Esophagus squamous epithelium (tissue), 5 donors: ENCODE measurements at regions not wholly inside any gene's neighbourhood (a gene's known extent, or its start where the extent isn't known, plus 50 kb on each side); places are given as distances from the start of the nearest gene placed in this dataset.
"Not testable (repeated sequence)": the region's sequence is repeated elsewhere in the genome, so short reads cannot be mapped to it uniquely, and the experiment has no call there.

Source experiments
- DNase-seq: peaks from one replicate; lab custom pipeline; 2025; lab: John Stamatoyannopoulos, UW
- H3K27ac ChIP-seq, 4 donors: fragments of 200-600 bp; sonication (generic); one replicate each; pipeline ENCODE4 v1.5.1; 2016 to 2019; ENCODE audit warnings: mild to moderate bottlenecking in 1 of 4
- H3K27me3 ChIP-seq, 4 donors: fragments of 200-600 bp; sonication (generic); 1 replicate in 3 of 4; 2 replicates in 1 of 4; pipeline versions ENCODE4 v1.5.1 to v1.6.0; 2017 to 2021; ENCODE audit warnings: antibody characterized with exemption in 1 of 4
- H3K36me3 ChIP-seq, 3 donors: fragments of 200-600 bp; sonication (generic); one replicate each; pipeline ENCODE4 v1.5.1; 2016 to 2019
- H3K4me1 ChIP-seq, 3 donors: fragments of 200-600 bp; sonication (generic); one replicate each; pipeline ENCODE4 v1.5.1; 2017 to 2019
- H3K4me3 ChIP-seq, 4 donors: fragments of 200-600 bp; sonication (generic); 1 replicate in 3 of 4; 2 replicates in 1 of 4; pipeline ENCODE4 v1.5.1; 2016 to 2019; ENCODE audit warnings: mild to moderate bottlenecking in 2 of 4, moderate library complexity in 1 of 4
- H3K9me3 ChIP-seq, 3 donors: fragments of 200-600 bp; sonication (generic); one replicate each; pipeline ENCODE4 v1.5.1; 2016 to 2019
- CTCF ChIP-seq, 6 experiments: fragments of 450-650 bp in 4 of 6; fragments of 200-600 bp in 2 of 6; sonication (generic) in 2 of 6; IDR thresholded peaks; one replicate each; pipeline ENCODE4 v1.5.1; 2016 to 2019; ENCODE audit warnings: antibody characterized with exemption in 6 of 6, mild to moderate bottlenecking in 4 of 6, moderate library complexity in 4 of 6
- POLR2A ChIP-seq, 4 donors: fragments of 450-650 bp; IDR thresholded peaks; one replicate each; pipeline ENCODE4 v1.6.1; 2017; ENCODE audit warnings: antibody characterized with exemption in 4 of 4, mild to moderate bottlenecking in 4 of 4, moderate library complexity in 3 of 4
- whole genome bisulfite sequencing, 2 donors: methylation state at CpG; one replicate each; pipeline ENCODE4 v1.1.5; 2018; 5-methylcytosine and 5-hydroxymethylcytosine counted together
- intact Hi-C: fragments of 100-400 bp; cut with DNase I; formaldehyde crosslinking; loops from one replicate; pipeline ENCODE4 v1.15.0; 2022
- donor health status: DM: yes; HTN: yes; CAD: no.

DNA sequence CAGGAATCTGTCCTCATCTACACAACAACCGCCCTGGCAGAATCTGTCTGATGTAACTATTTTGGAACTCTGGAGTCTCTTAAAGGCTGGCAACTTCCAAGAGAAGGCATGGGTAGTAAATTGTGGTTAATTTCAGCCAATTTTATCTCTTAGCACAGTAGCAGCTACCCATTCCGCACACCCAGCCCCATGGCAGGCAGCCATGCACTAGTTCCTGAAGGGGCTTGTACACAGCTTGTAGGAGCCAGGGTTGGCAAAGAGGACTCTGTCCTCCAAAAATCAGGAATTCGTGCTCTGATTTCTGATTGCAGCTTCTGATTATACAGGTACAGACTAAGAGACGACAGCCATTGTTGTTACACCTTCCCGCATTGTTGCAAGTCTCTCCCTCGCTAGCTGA, 155.9 kb downstream of the RNF144B start:
- no peak for DNase-seq
- WGBS, 2 donors, result 65 to 84% methylated on average over 5 to 6 of the region's 6 CpGs
- no peaks in the 10 kb centered on the region for H3K4me1 ChIP-seq
- intact Hi-C loops, result no loop called here
- peaks cover 0 to 7% (median 0%) of the 10 kb centered on the region in 3 donors for H3K9me3 ChIP-seq
- no peaks in the 10 kb centered on the region for H3K36me3 ChIP-seq
- H3K4me3 ChIP-seq, result no peak overlapping the region
- H3K27me3 ChIP-seq, result peaks cover 0 to 8% (median 0%) of the 10 kb centered on the region in 4 donors
- H3K27ac ChIP-seq, result no peak overlapping the region
- TF ChIP-seq CTCF (IDR thresholded peaks at IDR 0.05) (no peak), POLR2A (IDR thresholded peaks at IDR 0.05) (no peak)

DNA sequence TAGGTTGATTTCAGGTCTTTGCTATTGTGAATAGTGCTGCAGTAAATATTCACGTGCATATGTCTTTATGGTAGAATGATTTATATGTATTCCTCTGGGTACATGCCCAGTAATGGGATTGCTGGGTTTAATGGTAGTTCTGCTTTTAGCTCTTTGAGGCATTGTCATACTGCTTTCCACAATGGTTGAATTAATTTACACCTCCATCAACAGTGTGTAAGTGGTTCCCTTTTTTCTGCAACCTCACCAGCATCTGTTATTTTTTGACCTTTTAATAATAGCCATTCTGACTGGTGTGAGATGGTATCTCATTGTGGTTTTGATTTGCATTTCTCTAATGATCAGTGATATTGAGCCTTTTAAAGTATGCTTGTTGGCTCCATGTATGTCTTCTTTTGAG, 158.0 kb downstream of the RNF144B start:
- intact Hi-C loops, H3K27ac ChIP-seq, H3K4me3 ChIP-seq, H3K4me1 ChIP-seq, H3K9me3 ChIP-seq, H3K36me3 ChIP-seq, H3K27me3 ChIP-seq, DNase-seq: not testable (repeated sequence)
- WGBS, 2 donors, result 48 to 55% methylated on average over 1 of the region's 1 CpG

DNA sequence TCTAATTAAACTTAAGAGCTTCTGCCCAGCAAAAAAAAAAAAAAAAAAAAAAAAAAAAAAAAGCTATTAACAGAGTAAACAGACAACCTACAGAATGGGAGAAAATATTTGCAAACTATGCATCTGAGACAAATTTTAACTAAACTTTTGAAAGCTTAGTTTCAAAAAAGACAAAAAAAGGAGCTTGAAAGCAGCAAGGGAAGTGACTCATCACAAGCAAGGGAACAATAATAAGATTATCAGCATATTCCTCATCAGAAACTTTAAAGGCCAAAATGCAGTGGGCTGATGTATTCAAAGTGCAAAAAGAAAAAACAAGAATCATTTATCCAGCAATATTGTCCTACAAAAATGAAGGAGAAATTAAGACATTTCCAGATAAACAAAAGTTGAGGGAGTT, 158.6 kb downstream of the RNF144B start:
- H3K4me1 ChIP-seq, result no peaks in the 10 kb centered on the region
- H3K27ac ChIP-seq, result no peak overlapping the region
- no peak for DNase-seq
- no peak overlapping the region for H3K4me3 ChIP-seq
- no peak for TF ChIP-seq CTCF (IDR thresholded peaks at IDR 0.05)
- TF ChIP-seq POLR2A (IDR thresholded peaks at IDR 0.05), result no peak
- no peaks in the 10 kb centered on the region for H3K9me3 ChIP-seq
- H3K27me3 ChIP-seq, result no peaks in the 10 kb centered on the region
- H3K36me3 ChIP-seq, result no peaks in the 10 kb centered on the region
- intact Hi-C loops, result no loop called here

DNA sequence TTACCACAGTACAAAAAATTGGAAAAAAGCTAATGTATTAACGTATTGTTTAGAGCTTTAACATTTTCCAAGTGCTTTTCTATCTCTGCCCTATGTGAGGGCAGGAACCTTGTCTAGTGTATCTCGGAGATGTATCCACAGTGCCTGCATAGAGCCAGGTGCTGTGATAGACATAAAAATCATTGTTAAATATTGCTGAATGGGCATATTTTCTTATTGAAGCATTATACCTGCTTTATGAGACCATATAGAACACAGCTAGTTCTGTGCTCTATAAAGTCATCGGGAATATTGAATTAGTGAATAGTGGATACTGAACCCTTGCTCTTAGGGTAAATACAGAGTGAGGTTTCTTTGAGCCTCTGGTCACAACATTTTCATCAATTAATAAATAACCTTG, 163.0 kb downstream of the RNF144B start:
- Histone ChIP-seq H3K4me1 (no peaks in the 10 kb centered on the region), H3K27me3 (no peaks in the 10 kb centered on the region), H3K27ac (no peak overlapping the region), H3K9me3 (no peaks in the 10 kb centered on the region), H3K36me3 (no peaks in the 10 kb centered on the region), H3K4me3 (no peak overlapping the region)
- no peak for TF ChIP-seq CTCF (IDR thresholded peaks at IDR 0.05)
- no peak for TF ChIP-seq POLR2A (IDR thresholded peaks at IDR 0.05)
- intact Hi-C loops, result no loop called here
- WGBS, 2 donors, result 90 to 92% methylated on average over 3 of the region's 3 CpGs
- DNase-seq, result no peak

- 35 to 52% methylated on average over 2 of the region's 2 CpGs for WGBS, 2 donors
- DNase-seq, result no peak
- no peaks in the 10 kb centered on the region for H3K27me3 ChIP-seq
- no peaks in the 10 kb centered on the region for H3K36me3 ChIP-seq
- no peaks in the 10 kb centered on the region for H3K4me1 ChIP-seq
- TF ChIP-seq POLR2A (IDR thresholded peaks at IDR 0.05) (no peak), CTCF (IDR thresholded peaks at IDR 0.05) (no peak)
- H3K4me3 ChIP-seq, result no peak overlapping the region
- H3K9me3 ChIP-seq, result no peaks in the 10 kb centered on the region
- no peak overlapping the region for H3K27ac ChIP-seq
- intact Hi-C loops, result no loop called here
These were observed 164.1 kb downstream of the RNF144B start for GRCh38 chr6:18551228-18551627.

DNA sequence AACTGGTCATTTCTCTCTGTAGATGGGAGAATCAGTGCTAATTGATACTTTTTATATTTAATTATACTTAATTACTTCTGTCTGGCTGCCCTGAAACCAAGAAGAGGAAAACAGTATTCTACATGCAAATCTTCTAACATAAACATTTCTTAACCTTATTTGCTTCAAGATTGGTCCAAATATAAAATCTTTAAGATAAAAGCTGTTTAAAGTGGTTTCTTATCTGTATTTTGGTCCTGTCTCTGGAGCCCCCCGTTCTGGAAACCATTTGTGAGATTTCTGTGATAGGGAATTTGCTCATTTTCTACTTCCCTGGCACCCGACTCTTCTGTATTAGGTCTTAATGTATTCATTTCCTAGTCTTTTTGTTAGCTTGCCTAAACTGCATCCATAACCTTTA, 168.6 kb downstream of the RNF144B start:
- Histone ChIP-seq H3K9me3 (no peaks in the 10 kb centered on the region), H3K27ac (no peak overlapping the region), H3K36me3 (no peaks in the 10 kb centered on the region), H3K4me1 (peaks cover 0 to 2% (median 0%) of the 10 kb centered on the region in 3 donors), H3K4me3 (no peak overlapping the region), H3K27me3 (peaks cover 0 to 5% (median 0%) of the 10 kb centered on the region in 4 donors)
- TF ChIP-seq POLR2A (IDR thresholded peaks at IDR 0.05) (no peak), CTCF (IDR thresholded peaks at IDR 0.05) (no peak)
- WGBS, 2 donors, result 41 to 60% methylated on average over 2 of the region's 2 CpGs
- no peak for DNase-seq
- intact Hi-C loops, result no loop called here
